ENCODE measurements at regions not wholly inside any gene's neighbourhood (a gene's known extent, or its start where the extent isn't known, plus 50 kb on each side); places are given as distances from the start of the nearest gene placed in this dataset.

- Mint-ChIP-seq H3K27ac (no peak overlapping the region), H3K36me3 (ENCODE audit: insufficient read depth) (peaks cover 3% of the 10 kb centered on the region), H3K27me3 (peaks cover 15 to 71% of the 10 kb centered on the region in 2 donors), H3K9me3 (peaks cover 0 to 2% of the 10 kb centered on the region in 2 donors), H3K4me1 (ENCODE audit: low read depth in 2 of 2) (no peaks in the 10 kb centered on the region), H3K4me3 (no peak overlapping the region)
- DNase-seq = no peak
- ATAC-seq (replicated peaks) = no peak
Observed at GRCh38 chr2:19785867-19786266, 115.9 kb downstream of the TTC32 start.

- Mint-ChIP-seq H3K36me3 (ENCODE audit: insufficient read depth) (peaks cover 3% of the 10 kb centered on the region), H3K27ac (no peak overlapping the region), H3K4me3 (no peak overlapping the region), H3K9me3 (peaks cover 0 to 2% of the 10 kb centered on the region in 2 donors), H3K27me3 (peaks cover 11 to 70% of the 10 kb centered on the region in 2 donors), H3K4me1 (ENCODE audit: low read depth in 2 of 2) (no peaks in the 10 kb centered on the region)
- DNase-seq = no peak
- ATAC-seq (replicated peaks) = no peak
Observed at GRCh38 chr2:19785447-19785846, 116.3 kb downstream of the TTC32 start.

GRCh38 chr2:19784456-19784855 lies 117.3 kb downstream of the TTC32 start:
- DNase-seq (no peak), ATAC-seq (replicated peaks) (no peak)
- Mint-ChIP-seq H3K4me1 (ENCODE audit: low read depth in 2 of 2) (no peaks in the 10 kb centered on the region), H3K9me3 (peaks cover 0 to 2% of the 10 kb centered on the region in 2 donors), H3K27me3 (peaks cover 9 to 65% of the 10 kb centered on the region in 2 donors), H3K36me3 (ENCODE audit: insufficient read depth) (peaks cover 3% of the 10 kb centered on the region), H3K4me3 (no peak overlapping the region), H3K27ac (no peak overlapping the region)

- no peak overlapping the region for H3K4me3 Mint-ChIP-seq
- H3K27ac Mint-ChIP-seq = no peak overlapping the region
- DNase-seq (no peak), ATAC-seq (replicated peaks) (no peak)
- peaks cover 3% of the 10 kb centered on the region for H3K36me3 Mint-ChIP-seq (ENCODE audit: insufficient read depth)
- peaks cover 0 to 2% of the 10 kb centered on the region in 2 donors for H3K9me3 Mint-ChIP-seq
- H3K27me3 Mint-ChIP-seq = peaks cover 9 to 63% of the 10 kb centered on the region in 2 donors
- H3K4me1 Mint-ChIP-seq (ENCODE audit: low read depth in 2 of 2) = no peaks in the 10 kb centered on the region
Observed at GRCh38 chr2:19783935-19784334, 117.8 kb downstream of the TTC32 start.

GRCh38 chr2:19776941-19777514 lies 124.8 kb downstream of the TTC32 start:
- DNase-seq (no peak), ATAC-seq (replicated peaks) (no peak)
- no peaks in the 10 kb centered on the region for H3K9me3 Mint-ChIP-seq
- peaks cover 17 to 42% of the 10 kb centered on the region in 2 donors for H3K27me3 Mint-ChIP-seq
- no peak overlapping the region for H3K4me3 Mint-ChIP-seq
- H3K36me3 Mint-ChIP-seq (ENCODE audit: insufficient read depth) = no peaks in the 10 kb centered on the region
- no peaks in the 10 kb centered on the region for H3K4me1 Mint-ChIP-seq (ENCODE audit: low read depth in 2 of 2)
- H3K27ac Mint-ChIP-seq = no peak overlapping the region

- Mint-ChIP-seq H3K36me3 (ENCODE audit: insufficient read depth) (no peaks in the 10 kb centered on the region), H3K4me3 (no peak overlapping the region), H3K27ac (no peak overlapping the region), H3K4me1 (ENCODE audit: low read depth in 2 of 2) (no peaks in the 10 kb centered on the region), H3K9me3 (no peaks in the 10 kb centered on the region), H3K27me3 (peaks cover 12 to 34% of the 10 kb centered on the region in 2 donors)
- ATAC-seq (replicated peaks) (no peak), DNase-seq (no peak)
Observed at GRCh38 chr2:19775838-19776237, 125.9 kb downstream of the TTC32 start.

- H3K4me3 Mint-ChIP-seq = no peak overlapping the region
- H3K4me1 Mint-ChIP-seq (ENCODE audit: low read depth in 2 of 2) = no peaks in the 10 kb centered on the region
- peaks cover 12 to 30% of the 10 kb centered on the region in 2 donors for H3K27me3 Mint-ChIP-seq
- DNase-seq = no peak
- H3K9me3 Mint-ChIP-seq = no peaks in the 10 kb centered on the region
- H3K36me3 Mint-ChIP-seq (ENCODE audit: insufficient read depth) = no peaks in the 10 kb centered on the region
- H3K27ac Mint-ChIP-seq = no peak overlapping the region
- ATAC-seq (replicated peaks) = no peak
Observed at GRCh38 chr2:19775315-19775714, 126.5 kb downstream of the TTC32 start.

GRCh38 chr2:19774805-19775176 lies 127.0 kb downstream of the TTC32 start:
- Mint-ChIP-seq H3K4me3 (no peak overlapping the region), H3K9me3 (no peaks in the 10 kb centered on the region), H3K36me3 (ENCODE audit: insufficient read depth) (no peaks in the 10 kb centered on the region), H3K27ac (no peak overlapping the region), H3K4me1 (ENCODE audit: low read depth in 2 of 2) (no peaks in the 10 kb centered on the region), H3K27me3 (peaks cover 12 to 26% of the 10 kb centered on the region in 2 donors)
- ATAC-seq (replicated peaks) = no peak
- DNase-seq = no peak

GRCh38 chr2:19772981-19773380 lies 128.8 kb downstream of the TTC32 start:
- Mint-ChIP-seq H3K27me3 (peaks cover 12 to 13% of the 10 kb centered on the region in 2 donors), H3K4me3 (no peak overlapping the region), H3K27ac (no peak overlapping the region), H3K36me3 (ENCODE audit: insufficient read depth) (no peaks in the 10 kb centered on the region), H3K4me1 (ENCODE audit: low read depth in 2 of 2) (no peaks in the 10 kb centered on the region), H3K9me3 (no peaks in the 10 kb centered on the region)
- ATAC-seq (replicated peaks) (no peak), DNase-seq (no peak)

GRCh38 chr2:19769513-19769912 lies 132.3 kb downstream of the TTC32 start:
- H3K36me3 Mint-ChIP-seq (ENCODE audit: insufficient read depth) = no peaks in the 10 kb centered on the region
- H3K9me3 Mint-ChIP-seq = peaks cover 0 to 2% of the 10 kb centered on the region in 2 donors
- H3K4me3 Mint-ChIP-seq = no peak overlapping the region
- H3K4me1 Mint-ChIP-seq (ENCODE audit: low read depth in 2 of 2) = no peaks in the 10 kb centered on the region
- peaks cover 6% of the 10 kb centered on the region in 2 donors for H3K27me3 Mint-ChIP-seq
- DNase-seq = no peak
- no peak for ATAC-seq (replicated peaks)
- no peak overlapping the region for H3K27ac Mint-ChIP-seq

- Mint-ChIP-seq H3K9me3 (peaks cover 0 to 2% of the 10 kb centered on the region in 2 donors), H3K27me3 (peaks cover 6 to 7% of the 10 kb centered on the region in 2 donors), H3K4me3 (no peak overlapping the region), H3K36me3 (ENCODE audit: insufficient read depth) (no peaks in the 10 kb centered on the region), H3K27ac (no peak overlapping the region), H3K4me1 (ENCODE audit: low read depth in 2 of 2) (no peaks in the 10 kb centered on the region)
- DNase-seq = no peak
- no peak for ATAC-seq (replicated peaks)
Observed at GRCh38 chr2:19767899-19768298, 133.9 kb downstream of the TTC32 start.

- H3K4me1 Mint-ChIP-seq (ENCODE audit: low read depth in 2 of 2) = no peaks in the 10 kb centered on the region
- no peak for ATAC-seq (replicated peaks)
- H3K36me3 Mint-ChIP-seq (ENCODE audit: insufficient read depth) = no peaks in the 10 kb centered on the region
Observed at GRCh38 chr2:19764998-19765397, 136.8 kb downstream of the TTC32 start.

GRCh38 chr2:19763731-19764130 lies 138.1 kb downstream of the TTC32 start:
- H3K27ac Mint-ChIP-seq = no peak overlapping the region
- H3K4me3 Mint-ChIP-seq = no peak overlapping the region
- peaks cover 8 to 18% of the 10 kb centered on the region in 2 donors for H3K27me3 Mint-ChIP-seq
- no peaks in the 10 kb centered on the region for H3K4me1 Mint-ChIP-seq (ENCODE audit: low read depth in 2 of 2)
- DNase-seq = no peak
- H3K9me3 Mint-ChIP-seq = peaks cover 0 to 2% of the 10 kb centered on the region in 2 donors
- no peaks in the 10 kb centered on the region for H3K36me3 Mint-ChIP-seq (ENCODE audit: insufficient read depth)
- no peak for ATAC-seq (replicated peaks)

More at GRCh38 chr2:19764998-19765397, 136.8 kb downstream of the TTC32 start:
- no peak overlapping the region for H3K4me3 Mint-ChIP-seq
- peaks cover 0 to 2% of the 10 kb centered on the region in 2 donors for H3K9me3 Mint-ChIP-seq
- no peak for DNase-seq
- peaks cover 6 to 13% of the 10 kb centered on the region in 2 donors for H3K27me3 Mint-ChIP-seq
- H3K27ac Mint-ChIP-seq = no peak overlapping the region

GRCh38 chr2:19762959-19763605 lies 138.7 kb downstream of the TTC32 start:
- no peak overlapping the region for H3K27ac Mint-ChIP-seq
- peaks cover 0 to 2% of the 10 kb centered on the region in 2 donors for H3K9me3 Mint-ChIP-seq
- DNase-seq = no peak
- H3K36me3 Mint-ChIP-seq (ENCODE audit: insufficient read depth) = no peaks in the 10 kb centered on the region
- peaks cover 11 to 22% of the 10 kb centered on the region in 2 donors for H3K27me3 Mint-ChIP-seq
- no peak for ATAC-seq (replicated peaks)
- no peaks in the 10 kb centered on the region for H3K4me1 Mint-ChIP-seq (ENCODE audit: low read depth in 2 of 2)
- no peak overlapping the region for H3K4me3 Mint-ChIP-seq

Measured in effector memory CD8-positive, alpha-beta T cell (primary cell).